SH-SY5Y (cell line): ENCODE measurements at regions not wholly inside any gene's neighbourhood (a gene's known extent, or its start where the extent isn't known, plus 50 kb on each side); places are given as distances from the start of the nearest gene placed in this dataset.

ENCODE experiments used
- GATA2 ChIP-seq: IDR thresholded peaks from 2 replicates; pipeline ENCODE4 v1.6.1; 2011; ENCODE audit warnings: mild to moderate bottlenecking, low read depth, low read length
- GATA3 ChIP-seq: IDR thresholded peaks from 2 replicates; pipeline ENCODE4 v1.6.1; 2011; ENCODE audit warnings: low read depth, mild to moderate bottlenecking, low read length, moderate library complexity

DNA sequence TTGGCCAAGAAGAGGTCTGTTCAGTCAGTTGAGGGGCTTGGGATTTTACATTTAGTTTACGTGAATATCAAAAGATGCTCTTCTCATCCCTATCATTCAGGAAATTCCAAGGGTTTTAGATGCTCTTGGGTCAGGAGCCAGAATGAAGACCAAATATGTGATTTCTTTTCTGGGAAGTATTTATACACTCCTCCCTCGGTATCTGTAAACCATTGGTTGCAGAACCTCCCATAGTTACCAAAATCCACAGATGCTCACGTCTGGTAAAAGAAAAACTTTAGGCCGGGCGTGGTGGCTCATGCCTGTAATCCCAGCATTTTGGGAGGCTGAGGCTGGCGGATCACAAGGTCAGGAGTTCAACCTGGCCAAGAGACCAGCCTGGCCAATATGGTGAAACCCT is 75.9 kb downstream of the TNFAIP2 start:
- no peak for TF ChIP-seq GATA2
- TF ChIP-seq GATA3, result no peak
